CD4-positive, CD25-positive, alpha-beta regulatory T cell (primary cell): ENCODE measurements at regions not wholly inside any gene's neighbourhood (a gene's known extent, or its start where the extent isn't known, plus 50 kb on each side); places are given as distances from the start of the nearest gene placed in this dataset.

Experiments used
- ATAC-seq, 2 donors: fragments of 150-1000 bp; cut with Tn5 transposase; one replicate each; pipeline ENCODE4 v1.10.0; 2021; ENCODE audit warnings: low read depth in 2 of 2, moderate number of reproducible peaks in 2 of 2, moderate library complexity in 1 of 2
- DNase-seq, 3 donors: peaks; one replicate each; pipeline versions ENCODE4 v3.0.0 to v3.0.0-alpha.2; 2012 to 2022; ENCODE audit warnings: mixed read lengths in 1 of 3
- H3K27ac ChIP-seq: one replicate; pipeline ENCODE4 v1.7.0; 2013; ENCODE audit warnings: mild to moderate bottlenecking, low read length; ENCODE audit not compliant: insufficient read depth, poor library complexity, severe bottlenecking
- H3K27me3 ChIP-seq: one replicate; pipeline ENCODE4 v1.7.0; 2013; ENCODE audit warnings: low read length; ENCODE audit not compliant: control insufficient read depth, insufficient read depth
- H3K36me3 ChIP-seq: one replicate; pipeline ENCODE4 v1.7.0; 2013; ENCODE audit warnings: mild to moderate bottlenecking, low read length, moderate library complexity; ENCODE audit not compliant: control insufficient read depth, insufficient read depth
- H3K4me1 ChIP-seq: 2 replicates; pipeline ENCODE4 v1.7.0; 2013; ENCODE audit warnings: mild to moderate bottlenecking, low read length; ENCODE audit not compliant: insufficient read depth, control insufficient read depth, poor library complexity, severe bottlenecking
- H3K4me3 ChIP-seq: one replicate; pipeline ENCODE4 v1.7.0; 2013; ENCODE audit warnings: low read depth, mild to moderate bottlenecking, low read length, moderate library complexity
- H3K9me3 ChIP-seq, 2 experiments: 1 replicate in 1 of 2; 2 replicates in 1 of 2; pipeline ENCODE4 v1.7.0; 2013; ENCODE audit warnings: low read length in 2 of 2, mild to moderate bottlenecking in 1 of 2, moderate library complexity in 1 of 2; ENCODE audit not compliant: control insufficient read depth in 2 of 2
- H3K27ac Mint-ChIP-seq, 3 donors: one replicate each; pipeline ENCODE4 v1.8.0; 2020 to 2022; ENCODE audit warnings: mild to moderate bottlenecking in 3 of 3, mixed read lengths in 3 of 3, moderate library complexity in 2 of 3
- H3K27me3 Mint-ChIP-seq: one replicate; pipeline ENCODE4 v1.8.0; 2022; ENCODE audit warnings: mild to moderate bottlenecking, mixed read lengths
- H3K36me3 Mint-ChIP-seq: one replicate; pipeline ENCODE4 v1.8.0; 2020; ENCODE audit warnings: mixed read lengths
- H3K4me1 Mint-ChIP-seq, 4 donors: one replicate each; pipeline ENCODE4 v1.8.0; 2020 to 2022; ENCODE audit warnings: mixed read lengths in 4 of 4, mild to moderate bottlenecking in 1 of 4
- H3K4me3 Mint-ChIP-seq, 4 donors: one replicate each; pipeline ENCODE4 v1.8.0; 2020 to 2022; ENCODE audit warnings: mild to moderate bottlenecking in 4 of 4, mixed read lengths in 4 of 4, moderate library complexity in 3 of 4
- H3K9me3 Mint-ChIP-seq, 7 donors: one replicate each; pipeline ENCODE4 v1.8.0; 2020 to 2022; ENCODE audit warnings: mixed read lengths in 7 of 7, mild to moderate bottlenecking in 3 of 7, moderate library complexity in 2 of 7

DNA sequence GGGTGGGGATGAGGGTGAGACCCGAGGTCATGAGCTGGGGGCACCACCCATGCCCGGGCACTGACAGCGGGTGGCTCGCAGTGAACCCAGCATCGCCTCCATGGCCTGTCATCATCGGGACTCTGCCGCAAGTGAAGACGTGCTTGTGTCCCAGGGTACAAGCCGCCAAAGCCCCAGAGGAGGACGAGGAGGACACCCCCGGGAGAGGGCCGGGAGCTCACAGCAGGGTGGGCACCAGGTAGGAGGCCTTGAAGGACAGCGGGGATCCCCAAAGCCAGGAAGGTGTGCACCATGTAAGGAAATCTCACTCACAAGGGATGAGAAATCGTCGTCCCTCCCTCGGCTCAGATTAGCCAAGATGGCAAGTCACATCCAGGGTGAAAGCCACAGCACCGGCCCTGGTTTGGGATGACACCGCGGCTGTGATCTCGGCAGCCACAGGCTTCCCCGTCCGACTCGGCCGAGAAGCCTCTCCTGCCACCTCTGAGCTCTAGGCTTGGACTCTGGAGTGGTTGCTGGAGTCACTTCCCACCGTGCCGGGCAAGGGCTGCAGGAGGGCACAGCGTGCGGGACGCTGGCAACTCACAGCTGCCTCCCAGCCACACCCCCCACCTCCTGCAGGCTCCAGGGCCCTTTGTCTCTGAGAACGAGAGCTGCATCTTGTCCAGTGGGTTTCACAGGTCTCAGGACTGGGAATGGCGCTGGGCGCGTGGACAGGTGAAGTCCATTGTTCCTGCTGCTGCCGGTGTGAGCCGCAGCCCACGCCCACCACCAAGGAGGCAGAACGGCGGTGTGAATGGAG, 81.6 kb upstream of the CTDP1 start:
- Mint-ChIP-seq H3K27me3 (peaks cover 4% of the 10 kb centered on the region), H3K36me3 (no peaks in the 10 kb centered on the region), H3K27ac (no peak overlapping the region), H3K4me3 (no peak overlapping the region), H3K9me3 (peaks cover 0 to 1% (median 0%) of the 10 kb centered on the region in 7 donors), H3K4me1 (no peaks in the 10 kb centered on the region)
- no peak for DNase-seq
- Histone ChIP-seq H3K27ac (no peak overlapping the region), H3K9me3 (no peaks in the 10 kb centered on the region), H3K36me3 (no peaks in the 10 kb centered on the region), H3K4me1 (no peaks in the 10 kb centered on the region), H3K4me3 (no peak overlapping the region), H3K27me3 (no peaks in the 10 kb centered on the region)
- no peak for ATAC-seq

GRCh38 chr18:79598633-79599175, 80.9 kb upstream of the CTDP1 start:
- H3K36me3 ChIP-seq, result no peaks in the 10 kb centered on the region
- no peaks in the 10 kb centered on the region for H3K4me1 ChIP-seq
- ATAC-seq (no peak), DNase-seq (no peak)
- Mint-ChIP-seq H3K36me3 (no peaks in the 10 kb centered on the region), H3K9me3 (peaks cover 0 to 1% (median 0%) of the 10 kb centered on the region in 7 donors), H3K27ac (no peak overlapping the region), H3K4me1 (no peaks in the 10 kb centered on the region), H3K4me3 (no peak overlapping the region), H3K27me3 (peaks cover 4% of the 10 kb centered on the region)
- H3K27me3 ChIP-seq, result no peaks in the 10 kb centered on the region
- no peak overlapping the region for H3K27ac ChIP-seq
- no peak overlapping the region for H3K4me3 ChIP-seq
- no peaks in the 10 kb centered on the region for H3K9me3 ChIP-seq

- H3K27ac ChIP-seq, result no peak overlapping the region
- Mint-ChIP-seq H3K27me3 (peaks cover 4% of the 10 kb centered on the region), H3K4me1 (no peaks in the 10 kb centered on the region), H3K9me3 (peaks cover 0 to 1% (median 0%) of the 10 kb centered on the region in 7 donors), H3K4me3 (no peak overlapping the region), H3K27ac (no peak overlapping the region), H3K36me3 (no peaks in the 10 kb centered on the region)
- H3K36me3 ChIP-seq, result no peaks in the 10 kb centered on the region
- ATAC-seq, result no peak
- H3K4me3 ChIP-seq, result no peak overlapping the region
- H3K9me3 ChIP-seq, result no peaks in the 10 kb centered on the region
- no peaks in the 10 kb centered on the region for H3K4me1 ChIP-seq
- H3K27me3 ChIP-seq, result no peaks in the 10 kb centered on the region
- no peak for DNase-seq
These were observed 80.1 kb upstream of the CTDP1 start for GRCh38 chr18:79599441-79599931.

- H3K4me1 ChIP-seq, result no peaks in the 10 kb centered on the region
- H3K27me3 Mint-ChIP-seq, result peaks cover 4% of the 10 kb centered on the region
- H3K4me3 ChIP-seq, result no peak overlapping the region
- DNase-seq, result no peak
- H3K27ac Mint-ChIP-seq, result no peak overlapping the region
- no peaks in the 10 kb centered on the region for H3K36me3 ChIP-seq
- H3K4me3 Mint-ChIP-seq, result no peak overlapping the region
- H3K36me3 Mint-ChIP-seq, result no peaks in the 10 kb centered on the region
- ATAC-seq, result no peak
- H3K9me3 ChIP-seq, result no peaks in the 10 kb centered on the region
- H3K9me3 Mint-ChIP-seq, result peaks cover 0 to 1% (median 0%) of the 10 kb centered on the region in 7 donors
- H3K27me3 ChIP-seq, result no peaks in the 10 kb centered on the region
- H3K4me1 Mint-ChIP-seq, result no peaks in the 10 kb centered on the region
- H3K27ac ChIP-seq, result no peak overlapping the region
These were observed 79.5 kb upstream of the CTDP1 start for GRCh38 chr18:79600141-79600540.

DNA sequence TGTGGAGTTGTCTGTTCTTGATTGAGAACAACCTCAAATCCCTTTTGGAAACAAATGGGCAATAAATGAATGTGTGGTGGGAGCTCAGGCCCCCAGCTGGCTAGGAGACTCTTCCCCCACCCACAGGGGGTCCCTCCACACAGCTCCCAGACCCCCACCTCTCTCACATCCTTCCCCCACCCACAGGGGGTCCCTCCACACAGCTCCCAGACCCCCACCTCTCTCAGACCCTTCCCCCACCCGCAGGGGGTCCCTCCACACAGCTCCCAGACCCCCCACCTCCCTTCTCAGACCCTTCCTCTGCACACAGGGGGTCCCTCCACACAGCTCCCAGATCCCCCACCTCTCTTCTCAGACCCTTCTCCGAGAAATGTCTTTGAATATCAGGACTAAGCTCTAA, 79.0 kb upstream of the CTDP1 start:
- Mint-ChIP-seq H3K27ac (no peak overlapping the region), H3K4me1 (no peaks in the 10 kb centered on the region), H3K36me3 (no peaks in the 10 kb centered on the region), H3K9me3 (no peaks in the 10 kb centered on the region), H3K4me3 (no peak overlapping the region), H3K27me3 (peaks cover 4% of the 10 kb centered on the region)
- Histone ChIP-seq H3K27me3 (no peaks in the 10 kb centered on the region), H3K4me3 (no peak overlapping the region), H3K4me1 (no peaks in the 10 kb centered on the region), H3K9me3 (no peaks in the 10 kb centered on the region), H3K27ac (no peak overlapping the region), H3K36me3 (no peaks in the 10 kb centered on the region)
- ATAC-seq (no peak), DNase-seq (no peak)

DNA sequence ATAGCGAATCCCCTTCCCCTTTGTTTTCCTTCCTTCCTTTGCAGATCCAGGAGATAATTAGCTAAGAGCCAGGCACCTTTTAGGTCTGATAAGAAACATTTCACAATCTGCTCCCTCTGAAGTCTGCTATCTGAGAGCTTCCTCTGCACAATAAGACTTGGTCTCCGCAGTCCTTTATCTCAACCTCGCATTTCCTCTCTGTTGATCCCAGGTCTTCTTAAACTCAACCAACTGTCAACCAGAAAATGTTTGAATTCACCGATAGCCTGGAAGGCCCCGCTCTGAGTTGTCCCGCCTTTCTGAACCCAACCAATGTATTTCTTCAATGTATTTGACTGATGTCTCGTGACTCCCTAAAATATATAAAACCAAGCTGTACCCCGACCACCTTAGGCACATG, 78.4 kb upstream of the CTDP1 start:
- H3K36me3 Mint-ChIP-seq, result no peaks in the 10 kb centered on the region
- Histone ChIP-seq H3K4me1 (no peaks in the 10 kb centered on the region), H3K27ac (no peak overlapping the region), H3K27me3 (no peaks in the 10 kb centered on the region), H3K9me3 (no peaks in the 10 kb centered on the region), H3K4me3 (no peak overlapping the region), H3K36me3 (no peaks in the 10 kb centered on the region)
- H3K27me3 Mint-ChIP-seq, result peaks cover 4% of the 10 kb centered on the region
- DNase-seq (no peak), ATAC-seq (no peak)
- H3K4me1 Mint-ChIP-seq, result no peaks in the 10 kb centered on the region
- H3K9me3 Mint-ChIP-seq, result no peaks in the 10 kb centered on the region
- H3K4me3 Mint-ChIP-seq, result no peak overlapping the region
- no peak overlapping the region for H3K27ac Mint-ChIP-seq

DNA sequence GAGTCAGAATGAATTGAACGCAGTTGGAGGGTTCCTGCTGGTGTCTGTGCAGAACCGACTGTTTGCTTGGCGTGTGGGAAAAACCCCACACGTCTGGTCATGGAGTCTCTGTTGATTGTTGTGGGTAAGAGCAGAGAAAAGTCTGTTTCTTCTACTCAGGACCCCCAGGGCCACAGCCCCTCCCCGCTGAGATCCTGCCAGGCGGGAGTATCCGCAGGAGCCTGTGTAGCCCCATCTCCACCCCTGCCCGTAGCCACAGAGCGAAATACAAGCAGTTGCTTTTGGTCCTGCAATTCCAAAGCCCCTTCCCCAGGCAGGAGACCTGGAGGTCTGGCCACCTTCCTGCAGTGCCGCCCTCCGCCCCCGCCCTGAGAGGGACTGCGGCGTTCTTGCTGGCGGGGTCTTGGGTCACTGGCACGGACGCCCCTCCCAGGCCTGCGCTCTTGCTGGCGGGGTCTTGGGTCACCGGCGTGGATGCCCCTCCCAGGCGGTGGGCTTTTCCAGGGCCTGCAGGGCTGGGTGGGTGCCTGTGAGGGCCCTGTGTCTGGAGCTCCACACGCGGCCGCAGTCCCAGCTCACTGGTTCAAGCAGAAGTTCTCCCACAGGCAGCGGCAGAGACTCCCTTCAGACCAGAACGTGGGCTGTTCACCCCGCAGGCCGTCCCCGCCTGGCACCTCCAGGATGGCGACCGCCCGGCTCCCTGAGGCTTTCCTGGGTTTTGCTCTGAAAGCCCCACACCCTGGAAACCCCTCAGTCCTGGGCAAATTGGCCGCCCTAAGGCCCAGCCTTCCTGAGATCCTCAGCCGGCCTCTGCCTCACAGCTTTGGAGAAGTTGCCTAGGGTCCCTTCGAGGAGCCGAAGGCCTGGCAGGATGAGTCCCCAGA, 76.0 kb upstream of the CTDP1 start:
- Mint-ChIP-seq H3K9me3 (no peaks in the 10 kb centered on the region), H3K36me3 (no peaks in the 10 kb centered on the region), H3K4me3 (no peak overlapping the region), H3K27me3 (peaks cover 4% of the 10 kb centered on the region), H3K4me1 (no peaks in the 10 kb centered on the region), H3K27ac (no peak overlapping the region)
- no peaks in the 10 kb centered on the region for H3K36me3 ChIP-seq
- no peaks in the 10 kb centered on the region for H3K9me3 ChIP-seq
- no peaks in the 10 kb centered on the region for H3K27me3 ChIP-seq
- H3K27ac ChIP-seq, result no peak overlapping the region
- no peaks in the 10 kb centered on the region for H3K4me1 ChIP-seq
- DNase-seq (no peak), ATAC-seq (no peak)
- no peak overlapping the region for H3K4me3 ChIP-seq
